ENCODE measurements at regions not wholly inside any gene's neighbourhood (a gene's known extent, or its start where the extent isn't known, plus 50 kb on each side); places are given as distances from the start of the nearest gene placed in this dataset.
"Not testable (repeated sequence)": the region's sequence is repeated elsewhere in the genome, so short reads cannot be mapped to it uniquely, and the experiment has no call there.

GRCh38 chr7:1298931-1299885, 66.5 kb downstream of the UNCX start:
- DNase-seq (ENCODE audit: extremely low spot score, insufficient read length, low read depth) (no peak), FAIRE-seq (no peak)

- no peak for DNase-seq (ENCODE audit: extremely low spot score, insufficient read length, low read depth)
- no peak for FAIRE-seq
Observed at GRCh38 chr7:1300206-1300605, 67.5 kb downstream of the UNCX start.

- FAIRE-seq (no peak), DNase-seq (ENCODE audit: extremely low spot score, insufficient read length, low read depth) (no peak)
Observed at GRCh38 chr7:1300636-1301035, 68.0 kb downstream of the UNCX start.

GRCh38 chr7:1301054-1301881, 68.6 kb downstream of the UNCX start:
- no peak for DNase-seq (ENCODE audit: extremely low spot score, insufficient read length, low read depth)
- FAIRE-seq, result no peak

GRCh38 chr7:1301882-1302251, 69.2 kb downstream of the UNCX start:
- DNase-seq (ENCODE audit: extremely low spot score, insufficient read length, low read depth) (no peak), FAIRE-seq (no peak)

- FAIRE-seq, result no peak
- no peak for DNase-seq (ENCODE audit: extremely low spot score, insufficient read length, low read depth)
Observed at GRCh38 chr7:1302936-1303335, 70.3 kb downstream of the UNCX start.

- not testable (repeated sequence) for FAIRE-seq; DNase-seq (ENCODE audit: extremely low spot score, insufficient read length, low read depth)
Observed at GRCh38 chr7:1304011-1304410, 71.3 kb downstream of the UNCX start.

GRCh38 chr7:1305873-1306272, 73.2 kb downstream of the UNCX start:
- no peak for FAIRE-seq

GRCh38 chr7:1307828-1308227, 75.2 kb downstream of the UNCX start:
- DNase-seq (ENCODE audit: extremely low spot score, insufficient read length, low read depth) (no peak), FAIRE-seq (no peak)

More at GRCh38 chr7:1305873-1306272, 73.2 kb downstream of the UNCX start:
- no peak for DNase-seq (ENCODE audit: extremely low spot score, insufficient read length, low read depth)

GRCh38 chr7:1309290-1309689, 76.6 kb downstream of the UNCX start:
- no peak for FAIRE-seq

GRCh38 chr7:1309996-1310395, 77.3 kb downstream of the UNCX start:
- no peak for DNase-seq (ENCODE audit: extremely low spot score, insufficient read length, low read depth)
- no peak for FAIRE-seq

More at GRCh38 chr7:1309290-1309689, 76.6 kb downstream of the UNCX start:
- DNase-seq (ENCODE audit: extremely low spot score, insufficient read length, low read depth), result no peak

GRCh38 chr7:1310936-1311335, 78.3 kb downstream of the UNCX start:
- DNase-seq (ENCODE audit: extremely low spot score, insufficient read length, low read depth), result no peak
- no peak for FAIRE-seq

- no peak for FAIRE-seq
Observed at GRCh38 chr7:1311406-1312135, 78.9 kb downstream of the UNCX start.

GRCh38 chr7:1312136-1313070, 79.7 kb downstream of the UNCX start:
- DNase-seq (ENCODE audit: extremely low spot score, insufficient read length, low read depth), result no peak
- no peak for FAIRE-seq

More at GRCh38 chr7:1311406-1312135, 78.9 kb downstream of the UNCX start:
- DNase-seq (ENCODE audit: extremely low spot score, insufficient read length, low read depth), result no peak

GRCh38 chr7:1313613-1314012, 80.9 kb downstream of the UNCX start:
- no peak for FAIRE-seq

GRCh38 chr7:1314021-1314907, 81.6 kb downstream of the UNCX start:
- no peak for FAIRE-seq

More at GRCh38 chr7:1313613-1314012, 80.9 kb downstream of the UNCX start:
- DNase-seq (ENCODE audit: extremely low spot score, insufficient read length, low read depth), result no peak

GRCh38 chr7:1314908-1315450, 82.3 kb downstream of the UNCX start:
- DNase-seq (ENCODE audit: extremely low spot score, insufficient read length, low read depth) (no peak), FAIRE-seq (no peak)

More at GRCh38 chr7:1314021-1314907, 81.6 kb downstream of the UNCX start:
- DNase-seq (ENCODE audit: extremely low spot score, insufficient read length, low read depth), result no peak

GRCh38 chr7:1316086-1316485, 83.4 kb downstream of the UNCX start:
- FAIRE-seq (no peak), DNase-seq (ENCODE audit: extremely low spot score, insufficient read length, low read depth) (no peak)

Measured in GM18507 (cell line).